ENCODE measurements at regions not wholly inside any gene's neighbourhood (a gene's known extent, or its start where the extent isn't known, plus 50 kb on each side); places are given as distances from the start of the nearest gene placed in this dataset.

DNA sequence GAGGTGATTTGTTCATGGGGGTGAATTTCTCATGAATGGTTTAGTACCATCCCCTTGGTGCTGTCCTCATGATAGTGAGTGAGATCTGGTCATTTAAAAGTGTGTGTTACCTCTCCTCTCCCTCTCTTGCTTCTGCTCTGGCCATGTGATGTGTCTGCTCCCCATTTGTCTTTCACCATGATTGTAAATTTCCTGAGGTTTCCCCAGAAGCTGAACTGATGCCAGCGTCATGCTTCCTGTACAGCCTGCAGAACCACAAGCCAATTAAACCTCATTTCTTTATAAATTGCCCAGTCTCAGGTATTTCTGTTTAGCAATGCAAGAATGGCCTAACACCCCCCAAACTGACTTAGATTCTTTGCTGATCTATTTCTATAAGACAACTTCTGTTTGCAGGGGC lies 249.4 kb upstream of the B3GALT2 start:
- TF ChIP-seq TAF1 (IDR thresholded peaks at IDR 0.05; ENCODE audit: borderline replicate concordance, low read depth, low read length) (no peak), BRCA1 (IDR thresholded peaks at IDR 0.05; ENCODE audit: low read depth, low read length) (no peak), NR2C2 (IDR thresholded peaks at IDR 0.05; ENCODE audit: borderline replicate concordance, control insufficient read depth, insufficient read length, low read depth) (no peak), POLR2AphosphoS5 (IDR thresholded peaks at IDR 0.05; ENCODE audit: low read length) (no peak), SMAD1 (IDR thresholded peaks at IDR 0.05; ENCODE audit: low read depth, partially characterized antibody) (no peak), YY1 (IDR thresholded peaks at IDR 0.05; ENCODE audit: low read depth, low read length) (no peak), CEBPB (IDR thresholded peaks at IDR 0.05; ENCODE audit: borderline replicate concordance in 1 of 2, low read depth in 2 of 2, low read length in 2 of 2) (no peak)
